ENCODE measurements at regions not wholly inside any gene's neighbourhood (a gene's known extent, or its start where the extent isn't known, plus 50 kb on each side); places are given as distances from the start of the nearest gene placed in this dataset.

DNA sequence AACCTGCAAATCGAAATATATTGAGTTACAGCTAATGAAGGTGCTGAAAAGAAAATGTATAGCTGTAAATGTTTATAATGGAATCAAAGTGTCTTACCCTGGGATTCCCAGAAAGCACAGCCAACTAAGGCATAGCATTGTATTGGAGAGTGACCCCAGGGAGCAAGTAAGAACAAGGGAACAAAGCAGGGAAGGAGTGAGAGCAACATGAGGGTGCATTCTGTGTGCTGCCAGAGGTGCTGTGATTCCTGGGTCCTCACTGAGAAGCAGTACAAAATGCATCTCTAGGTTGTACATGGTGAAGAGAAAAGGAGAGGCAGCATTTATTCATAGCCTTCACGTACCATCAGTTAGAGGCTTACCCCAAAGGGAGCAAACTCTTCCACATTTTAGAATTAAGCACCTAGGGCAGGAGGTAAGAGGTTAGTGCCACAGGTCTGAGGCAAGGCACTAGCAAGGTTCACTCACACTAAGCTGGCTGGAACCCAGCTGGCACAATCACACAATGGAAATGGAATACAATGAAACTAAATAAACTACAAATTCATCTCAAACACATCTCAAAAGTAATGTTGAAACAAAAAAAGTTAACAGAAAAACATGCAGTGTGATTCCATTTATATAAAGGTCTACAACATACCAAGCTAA, 151.5 kb upstream of the C2CD4B start:
- TF ChIP-seq POLR2AphosphoS5 (IDR thresholded peaks at IDR 0.05), result no peak
- TF ChIP-seq EZH2 (IDR thresholded peaks at IDR 0.05; ENCODE audit: borderline replicate concordance, insufficient read depth, low read length, poor library complexity, severe bottlenecking), result no peak
- TF ChIP-seq TAF1 (IDR thresholded peaks at IDR 0.05; ENCODE audit: low read depth), result no peak
- TF ChIP-seq, protein P1, sequence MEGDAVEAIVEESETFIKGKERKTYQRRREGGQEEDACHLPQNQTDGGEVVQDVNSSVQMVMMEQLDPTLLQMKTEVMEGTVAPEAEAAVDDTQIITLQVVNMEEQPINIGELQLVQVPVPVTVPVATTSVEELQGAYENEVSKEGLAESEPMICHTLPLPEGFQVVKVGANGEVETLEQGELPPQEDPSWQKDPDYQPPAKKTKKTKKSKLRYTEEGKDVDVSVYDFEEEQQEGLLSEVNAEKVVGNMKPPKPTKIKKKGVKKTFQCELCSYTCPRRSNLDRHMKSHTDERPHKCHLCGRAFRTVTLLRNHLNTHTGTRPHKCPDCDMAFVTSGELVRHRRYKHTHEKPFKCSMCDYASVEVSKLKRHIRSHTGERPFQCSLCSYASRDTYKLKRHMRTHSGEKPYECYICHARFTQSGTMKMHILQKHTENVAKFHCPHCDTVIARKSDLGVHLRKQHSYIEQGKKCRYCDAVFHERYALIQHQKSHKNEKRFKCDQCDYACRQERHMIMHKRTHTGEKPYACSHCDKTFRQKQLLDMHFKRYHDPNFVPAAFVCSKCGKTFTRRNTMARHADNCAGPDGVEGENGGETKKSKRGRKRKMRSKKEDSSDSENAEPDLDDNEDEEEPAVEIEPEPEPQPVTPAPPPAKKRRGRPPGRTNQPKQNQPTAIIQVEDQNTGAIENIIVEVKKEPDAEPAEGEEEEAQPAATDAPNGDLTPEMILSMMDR (IDR thresholded peaks at IDR 0.05; ENCODE audit: poor library complexity, severe bottlenecking), result no peak
- TF ChIP-seq, protein P2, sequence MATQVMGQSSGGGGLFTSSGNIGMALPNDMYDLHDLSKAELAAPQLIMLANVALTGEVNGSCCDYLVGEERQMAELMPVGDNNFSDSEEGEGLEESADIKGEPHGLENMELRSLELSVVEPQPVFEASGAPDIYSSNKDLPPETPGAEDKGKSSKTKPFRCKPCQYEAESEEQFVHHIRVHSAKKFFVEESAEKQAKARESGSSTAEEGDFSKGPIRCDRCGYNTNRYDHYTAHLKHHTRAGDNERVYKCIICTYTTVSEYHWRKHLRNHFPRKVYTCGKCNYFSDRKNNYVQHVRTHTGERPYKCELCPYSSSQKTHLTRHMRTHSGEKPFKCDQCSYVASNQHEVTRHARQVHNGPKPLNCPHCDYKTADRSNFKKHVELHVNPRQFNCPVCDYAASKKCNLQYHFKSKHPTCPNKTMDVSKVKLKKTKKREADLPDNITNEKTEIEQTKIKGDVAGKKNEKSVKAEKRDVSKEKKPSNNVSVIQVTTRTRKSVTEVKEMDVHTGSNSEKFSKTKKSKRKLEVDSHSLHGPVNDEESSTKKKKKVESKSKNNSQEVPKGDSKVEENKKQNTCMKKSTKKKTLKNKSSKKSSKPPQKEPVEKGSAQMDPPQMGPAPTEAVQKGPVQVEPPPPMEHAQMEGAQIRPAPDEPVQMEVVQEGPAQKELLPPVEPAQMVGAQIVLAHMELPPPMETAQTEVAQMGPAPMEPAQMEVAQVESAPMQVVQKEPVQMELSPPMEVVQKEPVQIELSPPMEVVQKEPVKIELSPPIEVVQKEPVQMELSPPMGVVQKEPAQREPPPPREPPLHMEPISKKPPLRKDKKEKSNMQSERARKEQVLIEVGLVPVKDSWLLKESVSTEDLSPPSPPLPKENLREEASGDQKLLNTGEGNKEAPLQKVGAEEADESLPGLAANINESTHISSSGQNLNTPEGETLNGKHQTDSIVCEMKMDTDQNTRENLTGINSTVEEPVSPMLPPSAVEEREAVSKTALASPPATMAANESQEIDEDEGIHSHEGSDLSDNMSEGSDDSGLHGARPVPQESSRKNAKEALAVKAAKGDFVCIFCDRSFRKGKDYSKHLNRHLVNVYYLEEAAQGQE (IDR thresholded peaks at IDR 0.05; ENCODE audit: borderline replicate concordance), result no peak
- no peak for TF ChIP-seq MXI1 (conservative IDR thresholded peaks at IDR 0.05; ENCODE audit: poor library complexity, severe bottlenecking)
- no peak for TF ChIP-seq EP300 (conservative IDR thresholded peaks at IDR 0.05; ENCODE audit: poor library complexity, severe bottlenecking)
- no peak for TF ChIP-seq RAD21 (conservative IDR thresholded peaks at IDR 0.05)
- TF ChIP-seq SMC3 (conservative IDR thresholded peaks at IDR 0.05; ENCODE audit: poor library complexity), result no peak
